Stimulated activated CD4-positive, alpha-beta T cell treated with anti-CD3 and anti-CD28 coated beads, Interleukin-4, amount 100 ng/mL, for 4 hours (primary cell): ENCODE measurements at regions not wholly inside any gene's neighbourhood (a gene's known extent, or its start where the extent isn't known, plus 50 kb on each side); places are given as distances from the start of the nearest gene placed in this dataset.

Experiments
- DNase-seq, 2 experiments: peaks; one replicate each; pipeline ENCODE4 v3.0.0-alpha.2; 2020

- no peak for DNase-seq
Measured at GRCh38 chr5:73306078-73306719, 133.2 kb downstream of the TMEM174 start.

GRCh38 chr5:73305386-73305785 lies 132.4 kb downstream of the TMEM174 start:
- DNase-seq = no peak

GRCh38 chr5:73304381-73304780 lies 131.4 kb downstream of the TMEM174 start:
- no peak for DNase-seq

DNA sequence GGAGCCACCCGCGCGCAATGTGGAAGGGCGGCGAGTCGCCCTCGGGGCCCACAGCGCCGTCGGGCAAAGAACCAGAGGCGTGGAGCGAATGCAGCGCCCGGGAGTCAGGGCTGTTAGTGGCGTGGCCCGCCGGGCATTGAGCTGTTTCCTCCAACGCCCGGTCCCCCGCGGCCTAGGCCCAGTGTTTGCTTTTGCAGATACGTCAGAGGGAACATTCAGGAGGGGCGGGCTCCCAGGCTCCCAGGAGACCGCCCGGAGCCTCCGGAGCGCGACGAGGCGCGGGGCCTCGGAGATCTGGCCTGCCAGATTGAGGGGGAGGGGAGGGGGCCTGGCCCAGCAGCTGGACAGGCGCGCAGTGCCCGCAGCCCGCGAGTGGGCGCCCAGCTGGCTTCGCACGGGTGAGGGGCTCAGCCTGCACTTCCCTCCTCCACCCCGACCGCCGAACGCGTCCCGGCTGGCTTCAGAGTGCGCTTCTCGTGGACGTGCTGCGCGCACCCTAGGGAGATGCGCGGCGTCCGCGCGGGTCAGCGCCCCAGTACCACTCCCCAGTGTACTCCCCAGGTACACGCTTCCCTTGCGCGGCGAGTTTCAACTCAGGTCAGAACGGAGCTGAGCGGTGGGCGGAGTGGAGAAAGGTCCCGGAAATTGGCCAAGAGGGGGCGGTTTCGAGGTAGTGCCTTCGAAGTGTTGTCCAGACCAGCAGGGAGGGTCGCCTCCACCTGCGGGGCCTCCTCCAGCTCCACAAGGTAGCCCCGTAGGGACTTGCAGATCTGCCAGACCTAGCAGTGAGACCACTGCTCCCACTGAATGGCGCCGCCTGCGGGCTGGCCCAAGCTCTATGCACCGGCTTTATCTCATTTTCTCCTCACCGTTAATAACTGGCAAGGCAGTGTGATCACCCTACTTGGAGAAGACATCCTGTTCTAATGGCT lies 130.4 kb downstream of the TMEM174 start:
- DNase-seq = no peak

GRCh38 chr5:73302797-73303147 lies 129.8 kb downstream of the TMEM174 start:
- DNase-seq = no peak

- no peak for DNase-seq
Measured at GRCh38 chr5:73301208-73301901, 128.4 kb downstream of the TMEM174 start.

DNA sequence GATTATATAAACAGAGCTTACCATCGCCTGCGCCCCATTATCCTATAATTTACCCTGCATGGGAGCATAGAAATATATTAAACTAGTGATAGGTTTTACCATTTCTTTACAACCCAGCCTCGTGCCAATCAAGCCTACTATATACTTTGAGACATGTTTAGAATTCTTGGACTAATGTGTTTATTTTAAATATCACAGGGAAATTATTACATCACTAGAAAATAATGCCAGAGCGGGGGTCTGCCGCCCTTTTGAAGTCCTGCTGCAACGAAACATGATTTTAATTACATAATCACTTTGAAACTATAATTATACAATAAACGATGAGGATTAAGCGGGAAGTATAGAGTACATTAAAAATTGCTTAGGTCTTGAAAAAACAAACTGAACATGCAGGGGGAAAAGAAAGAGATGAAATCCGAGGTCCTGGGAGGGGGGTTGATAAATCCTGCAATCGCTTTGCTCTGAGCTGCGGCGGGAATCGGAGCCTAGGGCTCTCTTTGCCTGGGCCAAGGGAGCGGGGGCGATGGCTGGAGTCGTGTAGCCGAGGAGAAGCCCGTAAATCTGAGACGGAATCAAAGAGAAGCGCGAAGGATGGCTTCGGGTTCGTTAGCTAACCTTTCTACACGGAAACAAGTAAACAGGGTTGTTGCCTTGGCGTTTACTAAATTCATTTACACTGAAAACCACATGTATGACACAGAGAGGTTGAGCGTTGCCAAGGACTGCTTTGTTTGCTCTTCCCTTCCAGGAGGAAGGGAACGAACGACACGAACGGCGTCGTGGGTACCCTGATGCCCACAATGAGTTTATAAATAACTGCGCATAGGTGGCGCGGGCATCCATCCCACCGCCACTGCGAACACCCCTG lies 127.6 kb downstream of the TMEM174 start:
- no peak for DNase-seq

- no peak for DNase-seq
Measured at GRCh38 chr5:73299665-73300336, 126.8 kb downstream of the TMEM174 start.

DNA sequence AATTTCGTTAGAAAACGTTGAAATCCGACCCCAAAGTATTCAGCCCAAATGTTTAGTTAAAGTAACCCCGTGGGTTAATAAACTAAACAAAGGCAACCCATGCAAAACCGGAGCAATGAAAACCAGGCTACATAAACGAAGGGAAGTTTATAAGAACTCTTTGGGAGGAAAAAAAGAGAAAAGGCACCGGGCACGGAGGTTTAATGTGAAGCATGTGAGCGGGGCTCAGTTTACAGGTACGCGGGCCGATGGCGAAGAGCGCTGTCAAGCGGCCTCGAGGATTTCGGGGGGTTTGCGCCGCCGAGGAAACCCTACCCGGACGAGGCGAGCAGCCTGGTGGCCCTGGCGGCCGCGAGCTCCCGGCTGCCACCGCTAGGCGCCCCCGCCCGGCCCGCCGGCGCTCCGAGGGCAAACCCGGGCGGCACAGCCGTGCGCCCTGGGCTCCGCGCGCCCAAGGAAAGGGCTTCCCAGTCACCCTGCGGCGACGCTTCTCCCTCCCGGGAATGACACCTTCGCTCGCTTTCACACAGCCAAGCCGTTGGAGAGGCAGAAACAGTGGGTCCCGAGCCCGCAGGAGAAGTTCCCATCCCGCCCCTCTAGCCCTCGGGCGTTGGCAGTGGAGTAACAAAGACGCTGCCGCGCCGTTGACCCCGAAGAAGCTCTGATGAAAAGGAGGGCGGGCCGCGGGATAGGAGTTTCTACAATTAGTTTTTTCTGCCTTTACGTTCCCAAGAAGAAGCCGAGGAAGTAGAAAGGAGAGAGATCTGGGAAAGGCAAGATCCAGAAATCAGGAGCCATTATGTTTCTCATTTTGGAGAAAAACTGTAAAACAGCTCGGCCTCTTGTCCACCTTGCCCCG lies 126.0 kb downstream of the TMEM174 start:
- DNase-seq = no peak

- DNase-seq = no peak
Measured at GRCh38 chr5:73298251-73298771, 125.3 kb downstream of the TMEM174 start.

GRCh38 chr5:73297430-73297829 lies 124.4 kb downstream of the TMEM174 start:
- no peak for DNase-seq

GRCh38 chr5:73296772-73297171 lies 123.8 kb downstream of the TMEM174 start:
- no peak for DNase-seq

GRCh38 chr5:73295921-73296320 lies 122.9 kb downstream of the TMEM174 start:
- DNase-seq = no peak

GRCh38 chr5:73295447-73295846 lies 122.5 kb downstream of the TMEM174 start:
- no peak for DNase-seq

GRCh38 chr5:73292816-73293459 lies 119.9 kb downstream of the TMEM174 start:
- DNase-seq = no peak

DNA sequence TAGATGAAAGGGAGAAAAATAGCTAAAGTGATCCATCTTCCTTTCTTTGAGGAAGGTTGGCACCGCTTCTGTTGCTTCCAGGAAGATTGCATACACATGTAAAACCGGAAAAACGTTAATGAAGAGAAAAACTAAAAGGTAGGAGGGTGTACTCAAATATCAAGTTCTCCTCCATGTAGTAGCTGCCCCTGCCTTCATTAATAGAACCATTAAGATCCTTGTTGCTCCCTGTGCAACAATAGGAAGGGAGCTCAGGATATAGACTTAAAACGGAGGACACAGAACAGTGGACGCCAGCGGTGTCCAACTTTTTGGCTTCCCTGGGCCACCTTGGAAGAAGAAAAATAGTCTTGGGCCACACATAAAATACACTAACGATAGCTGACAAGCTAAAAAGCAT lies 118.9 kb downstream of the TMEM174 start:
- no peak for DNase-seq

GRCh38 chr5:73290242-73290641 lies 117.2 kb downstream of the TMEM174 start:
- DNase-seq = no peak

DNA sequence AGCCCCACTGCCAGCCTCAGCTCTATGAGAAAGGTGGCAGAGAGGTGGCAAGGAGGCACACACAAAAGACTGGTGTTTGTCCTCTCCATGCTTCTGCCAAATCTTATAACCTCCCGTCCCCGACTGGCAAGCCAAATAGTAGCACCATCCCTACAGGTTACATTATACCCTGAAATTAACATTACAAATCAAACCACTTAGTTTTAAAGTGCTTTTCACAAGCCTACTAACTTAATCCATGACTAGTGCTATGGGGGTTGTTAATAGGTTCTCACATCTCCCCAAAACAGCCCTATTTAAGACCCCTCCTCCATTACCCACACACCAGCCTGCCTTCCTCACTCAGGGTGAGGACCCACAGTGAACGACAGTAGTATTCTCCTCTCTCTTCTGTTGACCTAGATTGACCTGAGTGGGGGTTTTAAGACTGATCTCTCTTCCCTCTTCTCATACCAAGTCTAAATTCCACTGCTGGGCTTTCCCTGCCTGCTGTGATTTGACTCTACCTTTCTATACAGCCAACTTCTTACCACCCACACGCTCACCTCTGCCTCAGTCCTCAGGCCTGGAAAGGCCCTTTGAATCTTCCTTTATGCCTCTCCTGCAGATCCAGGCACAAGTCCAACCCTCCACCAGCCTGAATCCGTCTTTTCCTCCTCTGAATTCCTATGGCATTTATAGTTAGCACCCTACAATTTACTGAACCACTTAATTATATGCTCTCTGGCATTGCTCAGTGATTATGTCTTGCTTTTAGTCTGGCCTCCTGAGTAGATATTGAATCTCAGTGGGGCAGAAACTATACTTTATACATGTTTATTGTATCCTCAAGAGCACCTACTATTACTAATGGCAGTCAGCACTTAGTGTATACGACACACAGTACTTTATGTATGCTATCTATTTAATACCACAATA lies 116.1 kb downstream of the TMEM174 start:
- DNase-seq = no peak

- no peak for DNase-seq
Measured at GRCh38 chr5:73286896-73287295, 113.9 kb downstream of the TMEM174 start.
